H1 (cell line): ENCODE measurements at regions not wholly inside any gene's neighbourhood (a gene's known extent, or its start where the extent isn't known, plus 50 kb on each side); places are given as distances from the start of the nearest gene placed in this dataset.

ENCODE experiments used
- CHD7 ChIP-seq: fragments of 300-600 bp; sonication (generic); IDR thresholded peaks from 2 replicates; pipeline ENCODE4 v1.7.1; 2012; ENCODE audit warnings: low read length, moderate library complexity, mild to moderate bottlenecking, inconsistent platforms; ENCODE audit not compliant: insufficient replicate concordance
- E2F6 ChIP-seq: IDR thresholded peaks from 2 replicates; pipeline ENCODE4 v1.6.1; 2012; ENCODE audit warnings: inconsistent platforms
- HDAC2 ChIP-seq, 2 experiments: fragments of 300-600 bp in 1 of 2; sonication (generic) in 1 of 2; IDR thresholded peaks; 2 replicates each; pipeline ENCODE4 v1.6.1; 2011 to 2012; ENCODE audit warnings: low read depth in 2 of 2, low read length in 2 of 2, mild to moderate bottlenecking in 2 of 2, moderate library complexity in 2 of 2, borderline replicate concordance in 1 of 2, inconsistent platforms in 1 of 2
- KDM1A ChIP-seq: fragments of 200-600, 300-600 bp; sonication (generic); IDR thresholded peaks from 2 replicates; pipeline ENCODE4 v1.7.1; 2016; ENCODE audit warnings: mild to moderate bottlenecking, low read length, borderline replicate concordance
- NRF1 ChIP-seq: IDR thresholded peaks from 2 replicates; pipeline ENCODE4 v1.6.1; 2011; ENCODE audit warnings: mild to moderate bottlenecking, low read depth, low read length, improper control_type of control experiment
- RNF2 ChIP-seq: fragments of 200-900, 300-1000 bp; sonication (generic); IDR thresholded peaks from 2 replicates; pipeline ENCODE4 v1.7.1; 2016; ENCODE audit warnings: borderline replicate concordance, low read depth, mild to moderate bottlenecking, antibody characterized with exemption, low read length; ENCODE audit not compliant: poor library complexity, severe bottlenecking; ENCODE audit errors: missing control alignments
- SIN3A ChIP-seq, 2 experiments: IDR thresholded peaks in 1 of 2; conservative IDR thresholded peaks in 1 of 2; 2 replicates each; pipeline ENCODE4 v1.6.1; 2011 to 2012; ENCODE audit warnings: low read length in 2 of 2, improper control_type of control experiment in 1 of 2, low read depth in 1 of 2, mild to moderate bottlenecking in 1 of 2
- SIRT6 ChIP-seq: IDR thresholded peaks from one replicate; pipeline ENCODE4 v1.7.1; 2012; ENCODE audit warnings: low read length, inconsistent platforms
- SP2 ChIP-seq: IDR thresholded peaks from 2 replicates; pipeline ENCODE4 v1.6.1; 2012; ENCODE audit warnings: mild to moderate bottlenecking, low read length, inconsistent platforms
- SP4 ChIP-seq: IDR thresholded peaks from 2 replicates; pipeline ENCODE4 v1.6.1; 2012; ENCODE audit warnings: low read length, inconsistent platforms
- TBP ChIP-seq: IDR thresholded peaks from 2 replicates; pipeline ENCODE4 v1.6.1; 2011; ENCODE audit warnings: low read depth, low read length, improper control_type of control experiment

GRCh38 chr9:2248768-2249265 is 233.7 kb downstream of the SMARCA2 start (continued):
- TF ChIP-seq CHD7 = no peak
- no peak for TF ChIP-seq SP4
- no peak for TF ChIP-seq NRF1
- TF ChIP-seq SIN3A (conservative IDR thresholded peaks at IDR 0.05 in 1 of 2, IDR thresholded peaks at IDR 0.05 in 1 of 2; ENCODE audit: low read depth in 1 of 2, low read length in 2 of 2) = no peak
- no peak for TF ChIP-seq KDM1A
- TF ChIP-seq RNF2 = no peak
- TF ChIP-seq SP2 = no peak
- no peak for TF ChIP-seq E2F6
- TF ChIP-seq TBP = no peak
- no peak for TF ChIP-seq SIRT6
- no peak for TF ChIP-seq HDAC2 (IDR thresholded peaks at IDR 0.05; ENCODE audit: borderline replicate concordance in 1 of 2, low read depth in 2 of 2, low read length in 2 of 2)
